Progenitor cell of endocrine pancreas (in vitro differentiated cells): ENCODE measurements at regions not wholly inside any gene's neighbourhood (a gene's known extent, or its start where the extent isn't known, plus 50 kb on each side); places are given as distances from the start of the nearest gene placed in this dataset.

Experiments
- DNase-seq: peaks from one replicate; pipeline ENCODE4 v3.0.0; 2021; ENCODE audit warnings: low spot score; ENCODE audit not compliant: unreplicated experiment
- H3K27ac Mint-ChIP-seq: 2 replicates; pipeline ENCODE4 v1.8.0; 2021; ENCODE audit warnings: mild to moderate bottlenecking, moderate library complexity, mixed read lengths
- H3K27me3 Mint-ChIP-seq: 2 replicates; pipeline ENCODE4 v1.8.0; 2021; ENCODE audit warnings: mixed read lengths
- H3K36me3 Mint-ChIP-seq: 2 replicates; pipeline ENCODE4 v1.8.0; 2022; ENCODE audit warnings: mixed read lengths; ENCODE audit not compliant: insufficient read depth
- H3K4me1 Mint-ChIP-seq: 2 replicates; pipeline ENCODE4 v1.8.0; 2021; ENCODE audit warnings: low read depth, mixed read lengths
- H3K4me3 Mint-ChIP-seq: 2 replicates; pipeline ENCODE4 v1.8.0; 2021; ENCODE audit warnings: low read depth, mild to moderate bottlenecking, moderate library complexity, mixed read lengths
- H3K9me3 Mint-ChIP-seq: 2 replicates; pipeline ENCODE4 v1.8.0; 2021; ENCODE audit warnings: low read depth, mixed read lengths
- CTCF ChIP-seq: fragments of 200-600 bp; sonication (generic); IDR thresholded peaks from one replicate; pipeline ENCODE4 v1.5.0; 2021; ENCODE audit warnings: antibody characterized with exemption, mild to moderate bottlenecking; ENCODE audit not compliant: unreplicated experiment

- DNase-seq: no peak
Observed at GRCh38 chr3:3610581-3611298, 188.5 kb upstream of the LRRN1 start.

GRCh38 chr3:3606321-3606720 lies 192.9 kb upstream of the LRRN1 start:
- Mint-ChIP-seq H3K27me3 (no peaks in the 10 kb centered on the region), H3K9me3 (peaks cover 12% of the 10 kb centered on the region), H3K36me3 (peaks cover 1% of the 10 kb centered on the region), H3K4me1 (peaks cover 3% of the 10 kb centered on the region), H3K4me3 (no peak overlapping the region), H3K27ac (no peak overlapping the region)
- DNase-seq: no peak
- no peak for TF ChIP-seq CTCF

More at GRCh38 chr3:3610581-3611298, 188.5 kb upstream of the LRRN1 start:
- peaks cover 5% of the 10 kb centered on the region for H3K9me3 Mint-ChIP-seq
- no peaks in the 10 kb centered on the region for H3K27me3 Mint-ChIP-seq
- H3K4me1 Mint-ChIP-seq: peaks cover 3% of the 10 kb centered on the region
- no peak overlapping the region for H3K27ac Mint-ChIP-seq
- H3K4me3 Mint-ChIP-seq: no peak overlapping the region
- TF ChIP-seq CTCF: no peak
- peaks cover 1% of the 10 kb centered on the region for H3K36me3 Mint-ChIP-seq

GRCh38 chr3:3605226-3605625 lies 194.0 kb upstream of the LRRN1 start:
- Mint-ChIP-seq H3K27me3 (no peaks in the 10 kb centered on the region), H3K36me3 (peaks cover 1% of the 10 kb centered on the region), H3K9me3 (peaks cover 12% of the 10 kb centered on the region), H3K27ac (no peak overlapping the region), H3K4me1 (peaks cover 4% of the 10 kb centered on the region), H3K4me3 (no peak overlapping the region)
- TF ChIP-seq CTCF: no peak
- DNase-seq: no peak

- no peak overlapping the region for H3K4me3 Mint-ChIP-seq
- DNase-seq: no peak
- TF ChIP-seq CTCF: no peak
- no peak overlapping the region for H3K27ac Mint-ChIP-seq
- H3K27me3 Mint-ChIP-seq: no peaks in the 10 kb centered on the region
- no peaks in the 10 kb centered on the region for H3K36me3 Mint-ChIP-seq
- H3K9me3 Mint-ChIP-seq: peaks cover 7% of the 10 kb centered on the region
- peaks cover 4% of the 10 kb centered on the region for H3K4me1 Mint-ChIP-seq
Observed at GRCh38 chr3:3603351-3603750, 195.9 kb upstream of the LRRN1 start.

GRCh38 chr3:3600665-3601340 lies 198.4 kb upstream of the LRRN1 start:
- H3K9me3 Mint-ChIP-seq: peaks cover 11% of the 10 kb centered on the region
- H3K36me3 Mint-ChIP-seq: no peaks in the 10 kb centered on the region
- no peak for TF ChIP-seq CTCF
- no peaks in the 10 kb centered on the region for H3K27me3 Mint-ChIP-seq
- H3K4me3 Mint-ChIP-seq: no peak overlapping the region
- peaks cover 4% of the 10 kb centered on the region for H3K4me1 Mint-ChIP-seq
- no peak overlapping the region for H3K27ac Mint-ChIP-seq
- DNase-seq: no peak
